ENCODE measurements at regions not wholly inside any gene's neighbourhood (a gene's known extent, or its start where the extent isn't known, plus 50 kb on each side); places are given as distances from the start of the nearest gene placed in this dataset.
"Not testable (repeated sequence)": the region's sequence is repeated elsewhere in the genome, so short reads cannot be mapped to it uniquely, and the experiment has no call there.

- H3K27me3 ChIP-seq (ENCODE audit: control insufficient read depth in 3 of 3, insufficient read depth in 3 of 3, low read depth in 1 of 3, low read length in 3 of 3): no peaks in the 10 kb centered on the region
- H3K23ac ChIP-seq (ENCODE audit: low read depth, low read length, poor library complexity): no peak overlapping the region
- no peak overlapping the region for H2BK120ac ChIP-seq (ENCODE audit: low read depth, low read length)
- H3K79me1 ChIP-seq (ENCODE audit: low read depth, low read length): no peaks in the 10 kb centered on the region
- H3K18ac ChIP-seq (ENCODE audit: low read length): no peak overlapping the region
- no peak overlapping the region for H3K4me3 ChIP-seq (ENCODE audit: low read length in 2 of 2)
- no peak for DNase-seq (ENCODE audit: low spot score)
- H3K4me1 ChIP-seq (ENCODE audit: control insufficient read depth in 2 of 2, insufficient read depth in 1 of 2, low read depth in 1 of 2, low read length in 2 of 2): no peaks in the 10 kb centered on the region
- H3K9ac ChIP-seq (ENCODE audit: low read depth, low read length, poor library complexity): no peak overlapping the region
- H2BK15ac ChIP-seq (ENCODE audit: low read length): no peak overlapping the region
- H3K4ac ChIP-seq (ENCODE audit: low read length): no peak overlapping the region
- no peak overlapping the region for H2AFZ ChIP-seq (ENCODE audit: low read length)
- no peak overlapping the region for H2BK5ac ChIP-seq (ENCODE audit: low read length)
- no peaks in the 10 kb centered on the region for H3K9me3 ChIP-seq (replicated peaks in 1 of 2; ENCODE audit: control insufficient read depth in 2 of 2, insufficient read depth in 1 of 2, low read depth in 1 of 2, low read length in 2 of 2)
- H2AK5ac ChIP-seq (ENCODE audit: low read depth, low read length): no peak overlapping the region
- no peaks in the 10 kb centered on the region for H3K36me3 ChIP-seq (replicated peaks in 1 of 2; ENCODE audit: control insufficient read depth in 2 of 2, insufficient read depth in 2 of 2, low read length in 2 of 2)
- H3K27ac ChIP-seq (replicated peaks; ENCODE audit: low read length): no peak overlapping the region
- H3K4me2 ChIP-seq (ENCODE audit: insufficient read depth, low read length, poor library complexity, severe bottlenecking): no peak overlapping the region
- no peak overlapping the region for H4K8ac ChIP-seq (ENCODE audit: low read depth, low read length)
- no peak overlapping the region for H4K91ac ChIP-seq (ENCODE audit: low read depth, low read length, poor library complexity)
- no peak overlapping the region for H3K14ac ChIP-seq (ENCODE audit: low read length)
- H2BK12ac ChIP-seq (ENCODE audit: low read length): no peak overlapping the region
Observed at GRCh38 chr11:23480736-23481135, 620.5 kb upstream of the CCDC179 start.

GRCh38 chr11:23484146-23484545 is 623.9 kb upstream of the CCDC179 start:
- not testable (repeated sequence) for H4K91ac ChIP-seq (ENCODE audit: low read depth, low read length, poor library complexity); H3K4me2 ChIP-seq (ENCODE audit: insufficient read depth, low read length, poor library complexity, severe bottlenecking); H3K27ac ChIP-seq (replicated peaks; ENCODE audit: low read length); H3K27me3 ChIP-seq (ENCODE audit: control insufficient read depth in 3 of 3, insufficient read depth in 3 of 3, low read depth in 1 of 3, low read length in 3 of 3); H3K18ac ChIP-seq (ENCODE audit: low read length); H3K36me3 ChIP-seq (replicated peaks in 1 of 2; ENCODE audit: control insufficient read depth in 2 of 2, insufficient read depth in 2 of 2, low read length in 2 of 2); H3K9ac ChIP-seq (ENCODE audit: low read depth, low read length, poor library complexity); H3K4me3 ChIP-seq (ENCODE audit: low read length in 2 of 2); H3K4me1 ChIP-seq (ENCODE audit: control insufficient read depth in 2 of 2, insufficient read depth in 1 of 2, low read depth in 1 of 2, low read length in 2 of 2); H2BK120ac ChIP-seq (ENCODE audit: low read depth, low read length); H3K9me3 ChIP-seq (replicated peaks in 1 of 2; ENCODE audit: control insufficient read depth in 2 of 2, insufficient read depth in 1 of 2, low read depth in 1 of 2, low read length in 2 of 2); H4K8ac ChIP-seq (ENCODE audit: low read depth, low read length); H3K79me1 ChIP-seq (ENCODE audit: low read depth, low read length); H3K4ac ChIP-seq (ENCODE audit: low read length); H2AFZ ChIP-seq (ENCODE audit: low read length); H3K14ac ChIP-seq (ENCODE audit: low read length); H2BK5ac ChIP-seq (ENCODE audit: low read length); H2BK15ac ChIP-seq (ENCODE audit: low read length); DNase-seq (ENCODE audit: low spot score); H2BK12ac ChIP-seq (ENCODE audit: low read length); H3K23ac ChIP-seq (ENCODE audit: low read depth, low read length, poor library complexity); H2AK5ac ChIP-seq (ENCODE audit: low read depth, low read length)
- no CpG with 5 or more reads among the region's 3 CpGs for WGBS, 2 donors (ENCODE audit: extremely low coverage in 2 of 2, insufficient read length in 2 of 2, insufficient replicate concordance in 1 of 2)

GRCh38 chr11:23484618-23485017 is 624.3 kb upstream of the CCDC179 start:
- H4K91ac ChIP-seq (ENCODE audit: low read depth, low read length, poor library complexity); H2BK15ac ChIP-seq (ENCODE audit: low read length); H3K4me2 ChIP-seq (ENCODE audit: insufficient read depth, low read length, poor library complexity, severe bottlenecking); H3K4me3 ChIP-seq (ENCODE audit: low read length in 2 of 2); H3K9me3 ChIP-seq (replicated peaks in 1 of 2; ENCODE audit: control insufficient read depth in 2 of 2, insufficient read depth in 1 of 2, low read depth in 1 of 2, low read length in 2 of 2); H2BK12ac ChIP-seq (ENCODE audit: low read length); H3K9ac ChIP-seq (ENCODE audit: low read depth, low read length, poor library complexity); H3K79me1 ChIP-seq (ENCODE audit: low read depth, low read length); H3K4me1 ChIP-seq (ENCODE audit: control insufficient read depth in 2 of 2, insufficient read depth in 1 of 2, low read depth in 1 of 2, low read length in 2 of 2); H2BK120ac ChIP-seq (ENCODE audit: low read depth, low read length); H2AFZ ChIP-seq (ENCODE audit: low read length); H3K27me3 ChIP-seq (ENCODE audit: control insufficient read depth in 3 of 3, insufficient read depth in 3 of 3, low read depth in 1 of 3, low read length in 3 of 3); H3K23ac ChIP-seq (ENCODE audit: low read depth, low read length, poor library complexity); DNase-seq (ENCODE audit: low spot score); H2AK5ac ChIP-seq (ENCODE audit: low read depth, low read length); H2BK5ac ChIP-seq (ENCODE audit: low read length); H3K36me3 ChIP-seq (replicated peaks in 1 of 2; ENCODE audit: control insufficient read depth in 2 of 2, insufficient read depth in 2 of 2, low read length in 2 of 2); H3K4ac ChIP-seq (ENCODE audit: low read length); H3K14ac ChIP-seq (ENCODE audit: low read length); H3K27ac ChIP-seq (replicated peaks; ENCODE audit: low read length); H3K18ac ChIP-seq (ENCODE audit: low read length); H4K8ac ChIP-seq (ENCODE audit: low read depth, low read length): not testable (repeated sequence)
- WGBS, 2 donors (ENCODE audit: extremely low coverage in 2 of 2, insufficient read length in 2 of 2, insufficient replicate concordance in 1 of 2): no CpG with 5 or more reads among the region's 3 CpGs

- no peak overlapping the region for H2BK15ac ChIP-seq (ENCODE audit: low read length)
- no peak overlapping the region for H2BK120ac ChIP-seq (ENCODE audit: low read depth, low read length)
- H4K8ac ChIP-seq (ENCODE audit: low read depth, low read length): no peak overlapping the region
- no peak overlapping the region for H3K4ac ChIP-seq (ENCODE audit: low read length)
- no peaks in the 10 kb centered on the region for H3K27me3 ChIP-seq (ENCODE audit: control insufficient read depth in 3 of 3, insufficient read depth in 3 of 3, low read depth in 1 of 3, low read length in 3 of 3)
- H3K9me3 ChIP-seq (replicated peaks in 1 of 2; ENCODE audit: control insufficient read depth in 2 of 2, insufficient read depth in 1 of 2, low read depth in 1 of 2, low read length in 2 of 2): no peaks in the 10 kb centered on the region
- H3K14ac ChIP-seq (ENCODE audit: low read length): no peak overlapping the region
- H3K36me3 ChIP-seq (replicated peaks in 1 of 2; ENCODE audit: control insufficient read depth in 2 of 2, insufficient read depth in 2 of 2, low read length in 2 of 2): no peaks in the 10 kb centered on the region
- no peak overlapping the region for H2BK5ac ChIP-seq (ENCODE audit: low read length)
- no peak overlapping the region for H2AK5ac ChIP-seq (ENCODE audit: low read depth, low read length)
- no peak overlapping the region for H3K23ac ChIP-seq (ENCODE audit: low read depth, low read length, poor library complexity)
- no peaks in the 10 kb centered on the region for H3K79me1 ChIP-seq (ENCODE audit: low read depth, low read length)
- no peak overlapping the region for H3K9ac ChIP-seq (ENCODE audit: low read depth, low read length, poor library complexity)
- no peak overlapping the region for H2AFZ ChIP-seq (ENCODE audit: low read length)
- no peak overlapping the region for H3K4me2 ChIP-seq (ENCODE audit: insufficient read depth, low read length, poor library complexity, severe bottlenecking)
- H3K27ac ChIP-seq (replicated peaks; ENCODE audit: low read length): no peak overlapping the region
- WGBS, 2 donors (ENCODE audit: extremely low coverage in 2 of 2, insufficient read length in 2 of 2, insufficient replicate concordance in 1 of 2): no CpG with 5 or more reads among the region's 3 CpGs
- H3K18ac ChIP-seq (ENCODE audit: low read length): no peak overlapping the region
- H4K91ac ChIP-seq (ENCODE audit: low read depth, low read length, poor library complexity): no peak overlapping the region
- no peak for DNase-seq (ENCODE audit: low spot score)
- H3K4me1 ChIP-seq (ENCODE audit: control insufficient read depth in 2 of 2, insufficient read depth in 1 of 2, low read depth in 1 of 2, low read length in 2 of 2): no peaks in the 10 kb centered on the region
- no peak overlapping the region for H3K4me3 ChIP-seq (ENCODE audit: low read length in 2 of 2)
- no peak overlapping the region for H2BK12ac ChIP-seq (ENCODE audit: low read length)
Observed at GRCh38 chr11:23490557-23491235, 630.4 kb upstream of the CCDC179 start.
